GM18909 (cell line): ENCODE measurements at regions not wholly inside any gene's neighbourhood (a gene's known extent, or its start where the extent isn't known, plus 50 kb on each side); places are given as distances from the start of the nearest gene placed in this dataset.

Experiments used
- ATAC-seq: cut with Tn5 transposase; IDR thresholded peaks from one replicate; pipeline ENCODE4 v1.9.1; 2021; ENCODE audit warnings: mild to moderate bottlenecking; ENCODE audit not compliant: unreplicated experiment, poor library complexity

DNA sequence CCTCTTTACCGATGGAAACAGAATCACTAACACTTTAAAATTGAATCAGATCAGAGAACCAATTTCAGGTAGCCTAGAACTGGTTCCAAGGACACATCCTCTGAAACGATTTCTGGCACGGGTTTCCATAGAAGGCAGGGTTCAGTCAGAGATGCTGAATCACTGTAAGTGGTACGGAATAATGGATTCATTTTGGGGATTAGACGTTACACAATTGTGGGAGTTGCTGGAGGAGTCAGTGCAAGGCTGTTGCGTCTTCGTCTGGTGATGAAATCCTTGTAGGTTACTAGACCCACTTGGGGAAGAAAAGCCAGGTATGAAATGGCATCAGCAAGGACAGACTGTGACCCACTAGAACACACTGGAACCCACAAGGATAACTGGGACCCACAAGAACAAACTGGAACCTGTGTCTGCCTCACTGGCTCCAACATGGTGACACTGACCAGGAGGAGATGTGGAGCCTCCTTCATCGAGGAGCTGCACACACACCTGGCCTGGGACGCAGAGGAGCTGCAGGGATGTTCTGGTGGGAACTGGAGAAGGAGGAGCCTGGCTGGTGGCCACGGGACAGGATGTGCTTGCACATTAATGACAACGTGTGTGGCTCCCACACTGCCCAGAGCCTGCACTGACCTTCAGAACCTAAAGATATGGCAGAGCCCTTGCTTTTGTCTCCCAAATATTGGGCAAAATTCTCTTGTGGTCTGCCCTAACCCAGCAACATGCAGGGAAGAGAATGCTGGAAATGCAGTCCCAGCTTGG is 105.1 kb downstream of the TRAPPC11 start:
- no peak for ATAC-seq

DNA sequence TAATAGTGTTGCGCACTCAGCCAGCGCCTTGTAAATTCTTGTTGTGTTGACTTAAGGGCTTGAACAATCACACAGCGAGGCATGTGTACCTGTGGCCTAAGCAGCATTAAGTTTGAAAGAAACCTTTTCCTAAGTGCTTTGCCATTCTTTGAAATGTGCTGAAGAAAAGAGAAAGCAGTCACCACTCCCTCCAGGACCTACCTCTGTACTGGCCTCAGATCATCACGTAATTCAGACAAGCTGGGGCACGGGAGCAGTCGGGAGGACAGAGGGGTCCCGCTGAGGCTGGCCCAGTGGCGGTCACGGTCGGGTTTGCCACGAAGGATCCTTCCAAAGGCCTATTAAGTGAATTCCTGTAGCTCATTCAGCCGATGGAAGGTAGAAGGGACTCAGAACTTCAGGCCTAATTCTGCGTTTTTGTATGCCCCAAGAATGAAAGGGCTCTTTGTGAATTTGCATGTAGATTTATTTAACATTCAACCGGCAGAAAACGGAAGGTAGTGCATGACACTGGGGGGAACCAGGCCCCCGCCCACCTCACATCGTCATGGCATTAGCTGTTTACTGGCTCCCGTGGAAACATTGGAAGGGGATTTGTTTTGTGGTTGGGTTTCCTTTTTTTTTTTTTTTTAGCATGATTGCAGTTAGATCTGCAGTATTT is 106.3 kb downstream of the TRAPPC11 start:
- no peak for ATAC-seq

DNA sequence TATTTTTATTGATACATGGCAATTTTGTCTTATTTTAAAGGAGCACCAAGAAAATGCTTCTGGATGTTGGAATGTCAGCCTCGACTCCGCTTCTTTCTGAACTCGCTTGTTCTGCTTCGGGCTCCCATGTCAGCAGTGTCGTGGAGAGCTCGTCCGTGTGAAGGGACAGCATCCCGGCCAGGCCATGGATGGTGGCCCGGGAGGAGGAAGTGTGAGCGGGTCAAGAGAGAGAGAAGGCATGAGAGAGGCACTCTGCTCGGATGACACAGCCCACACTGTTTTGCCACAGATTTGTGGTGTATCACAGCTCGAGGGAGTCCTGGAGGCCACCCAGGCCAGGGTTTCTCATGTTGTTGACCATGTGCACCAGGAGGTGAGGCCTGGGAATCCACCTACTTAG is 107.0 kb downstream of the TRAPPC11 start:
- no peak for ATAC-seq

DNA sequence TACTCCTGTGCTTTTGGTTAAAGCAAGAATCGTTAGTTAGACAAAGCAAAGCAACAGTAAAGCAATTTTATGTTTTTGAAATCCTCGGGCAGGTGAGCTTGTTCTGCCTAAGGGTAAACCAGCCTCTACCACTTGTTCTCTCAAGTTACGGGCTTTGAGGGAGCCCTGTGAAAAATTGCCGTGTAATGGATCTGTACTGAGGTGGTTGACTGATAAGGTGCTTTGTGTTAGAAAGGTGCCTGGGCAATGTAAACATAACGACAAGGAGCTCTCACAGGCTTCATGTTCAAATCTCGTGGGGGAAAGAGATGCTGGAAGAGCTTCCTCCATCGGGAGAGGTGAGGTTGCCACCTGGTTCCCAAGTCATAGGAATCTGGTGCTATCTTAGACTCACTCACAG is 111.8 kb downstream of the TRAPPC11 start:
- ATAC-seq: no peak

DNA sequence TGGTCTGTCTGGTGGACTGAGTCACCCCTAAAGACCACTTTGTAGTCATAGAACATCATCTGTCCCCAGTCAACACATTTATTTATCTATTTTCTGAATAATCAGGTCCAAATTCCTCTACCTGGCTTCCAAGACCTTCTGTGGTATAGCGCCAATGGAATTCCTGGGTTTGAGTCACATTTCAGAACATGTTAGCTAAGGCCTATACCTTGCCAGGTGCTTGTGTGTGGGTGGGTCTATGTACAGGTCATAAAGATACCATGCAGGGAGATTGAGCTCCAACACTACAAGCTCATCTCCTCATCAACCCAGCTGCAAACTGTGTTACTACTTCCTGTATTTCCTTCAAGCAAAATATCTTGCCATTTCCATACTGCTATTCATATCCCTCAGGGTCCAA is 113.3 kb downstream of the TRAPPC11 start:
- ATAC-seq: no peak

DNA sequence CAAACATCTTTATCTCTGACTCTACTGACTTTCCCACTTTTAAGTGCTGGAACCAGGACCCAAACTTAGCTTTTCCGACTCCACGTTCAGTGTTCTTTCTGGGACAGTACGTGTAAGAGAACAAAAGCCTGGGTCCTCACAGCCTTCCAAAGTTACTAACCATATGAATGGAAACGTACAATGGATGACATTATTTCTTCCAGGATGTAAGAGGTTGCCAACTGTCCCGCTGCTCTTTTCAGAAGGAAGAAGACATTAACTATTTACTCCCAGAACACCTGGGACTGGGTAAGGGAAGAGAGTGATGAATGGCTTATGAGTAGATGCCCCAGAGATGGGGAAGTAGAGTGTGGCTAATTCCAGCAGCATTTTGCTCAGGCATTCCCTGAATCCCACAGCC is 114.7 kb downstream of the TRAPPC11 start:
- no peak for ATAC-seq

DNA sequence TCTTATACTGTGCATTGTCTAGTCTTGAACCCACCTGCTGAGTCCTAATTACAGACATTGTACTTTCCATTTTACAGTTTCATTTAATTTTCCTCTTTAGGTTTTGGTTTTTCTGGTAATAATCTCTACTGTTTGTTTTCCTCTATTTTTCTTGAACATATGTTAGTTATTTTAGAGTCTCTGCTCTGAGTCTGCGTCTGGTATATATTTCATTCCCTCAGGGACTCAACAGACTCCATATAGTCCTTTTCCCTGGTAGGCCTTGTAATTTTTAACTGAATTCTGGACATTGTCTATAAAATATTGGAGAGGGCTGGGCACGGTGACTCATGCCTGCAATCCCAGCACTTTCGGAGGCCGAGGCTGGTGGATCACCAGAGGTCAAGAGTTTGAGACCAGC is 121.8 kb upstream of the STOX2 start:
- ATAC-seq: no peak

DNA sequence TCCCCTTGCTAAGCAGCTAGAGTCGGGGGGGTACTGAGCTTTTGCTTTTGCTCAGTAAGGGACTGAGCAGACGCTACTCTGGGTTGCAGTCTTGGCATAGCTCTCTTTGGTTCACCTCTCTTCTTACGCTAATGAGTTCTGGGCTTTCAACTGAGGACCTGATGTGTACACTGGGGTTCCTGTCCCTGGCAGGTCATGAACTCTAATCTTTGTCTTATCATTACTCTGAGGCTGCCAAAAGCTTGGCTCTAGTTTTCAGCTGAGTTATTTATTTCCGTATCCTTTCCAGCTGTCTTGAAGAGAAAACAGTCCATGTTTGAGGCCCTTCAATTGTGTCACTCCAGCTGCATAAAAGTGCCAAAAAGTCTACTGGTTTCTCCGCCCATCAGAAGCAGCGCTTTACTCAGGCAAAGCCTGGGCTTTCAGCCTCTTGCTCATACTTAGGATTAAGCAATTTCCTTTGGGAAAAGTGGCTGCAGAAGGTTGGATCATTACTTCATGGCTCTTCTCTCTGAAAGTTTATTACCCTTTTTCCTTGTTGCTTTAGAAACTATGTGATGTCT is 121.0 kb upstream of the STOX2 start:
- ATAC-seq: no peak

DNA sequence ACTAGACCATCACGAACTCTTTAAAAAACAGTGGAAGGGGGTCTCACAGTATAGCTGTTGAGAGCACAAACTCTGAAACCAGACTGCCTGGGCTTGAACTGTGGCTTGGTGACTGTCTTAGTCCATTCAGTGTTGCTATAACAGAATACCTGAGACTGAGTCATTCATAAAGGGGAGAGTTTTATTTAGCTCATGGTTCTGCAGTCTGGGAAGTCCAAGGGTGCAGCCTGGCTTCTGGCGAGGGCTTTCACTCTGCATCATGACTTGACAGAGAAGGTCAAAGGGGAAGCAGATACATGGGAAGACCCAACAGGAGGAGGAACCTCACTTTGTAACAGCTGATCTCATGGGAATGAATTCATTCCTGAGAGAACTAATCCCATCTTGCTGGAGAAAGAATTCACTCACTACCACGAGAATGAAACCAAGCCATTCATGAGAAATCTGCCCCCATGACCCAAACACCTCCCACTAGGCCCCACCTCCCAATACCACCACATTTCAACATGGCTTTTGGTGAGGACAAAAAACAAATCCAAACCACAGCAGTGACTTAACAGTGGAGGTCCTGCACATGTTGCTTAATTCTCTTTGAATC is 116.7 kb upstream of the STOX2 start:
- no peak for ATAC-seq

DNA sequence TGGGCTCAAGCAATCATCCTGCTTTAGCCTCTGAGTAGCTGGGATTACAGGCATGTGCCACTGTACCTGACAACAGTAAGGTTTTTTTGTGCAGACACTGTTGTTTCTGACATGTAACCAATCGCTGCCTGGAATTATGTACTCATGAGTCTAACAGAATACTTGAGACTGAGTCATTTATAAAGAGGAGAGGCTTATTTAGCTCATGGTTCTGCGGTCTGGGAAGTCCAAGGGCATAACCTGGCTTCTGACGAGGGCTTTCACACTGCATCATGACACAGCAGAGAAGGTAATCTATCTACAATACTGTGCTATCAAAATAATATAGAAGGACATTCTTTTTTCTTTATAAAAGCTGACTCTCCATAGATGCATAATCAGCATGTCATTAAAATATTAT is 115.5 kb upstream of the STOX2 start:
- no peak for ATAC-seq

DNA sequence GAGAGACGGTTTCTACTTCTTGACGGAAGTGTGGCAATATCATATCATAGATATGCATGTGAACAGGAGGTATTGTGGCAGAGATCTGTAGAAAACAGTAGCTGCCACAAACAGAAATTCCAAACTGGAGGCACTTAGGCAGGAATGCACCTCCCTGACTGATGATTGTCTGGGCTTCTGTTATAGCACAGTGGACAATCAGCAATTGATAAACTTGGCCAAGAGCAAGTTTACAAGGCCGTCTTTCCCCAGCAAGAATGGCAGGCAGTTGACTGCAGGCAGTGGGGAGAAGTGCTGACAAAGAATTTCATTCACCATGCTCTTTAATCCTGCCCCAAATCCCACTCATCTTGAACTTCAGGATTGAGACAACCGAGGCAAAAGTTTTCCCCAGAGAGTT is 114.4 kb upstream of the STOX2 start:
- ATAC-seq: no peak

DNA sequence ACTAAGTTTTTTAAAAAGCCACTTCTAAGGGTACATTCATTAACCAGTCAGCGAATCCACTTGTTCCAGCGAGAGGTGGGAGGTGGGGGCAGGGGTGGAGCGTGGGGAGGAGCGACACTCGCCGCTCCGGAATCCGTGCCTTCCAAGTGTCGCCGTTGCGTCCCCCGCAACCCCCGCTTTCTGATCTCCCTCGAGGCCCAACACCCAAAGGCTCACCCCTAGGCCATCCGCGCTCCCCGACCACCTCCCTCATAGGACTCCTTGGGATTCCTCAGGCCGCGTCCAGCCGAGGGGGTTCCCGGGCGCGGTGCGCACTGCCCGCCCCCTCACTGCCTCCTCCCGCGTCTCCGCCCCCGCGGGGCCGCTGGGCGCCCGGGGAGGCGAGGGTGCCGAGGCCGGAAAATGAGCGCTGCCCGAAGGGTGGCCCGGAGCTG is 108.1 kb upstream of the STOX2 start:
- no peak for ATAC-seq

DNA sequence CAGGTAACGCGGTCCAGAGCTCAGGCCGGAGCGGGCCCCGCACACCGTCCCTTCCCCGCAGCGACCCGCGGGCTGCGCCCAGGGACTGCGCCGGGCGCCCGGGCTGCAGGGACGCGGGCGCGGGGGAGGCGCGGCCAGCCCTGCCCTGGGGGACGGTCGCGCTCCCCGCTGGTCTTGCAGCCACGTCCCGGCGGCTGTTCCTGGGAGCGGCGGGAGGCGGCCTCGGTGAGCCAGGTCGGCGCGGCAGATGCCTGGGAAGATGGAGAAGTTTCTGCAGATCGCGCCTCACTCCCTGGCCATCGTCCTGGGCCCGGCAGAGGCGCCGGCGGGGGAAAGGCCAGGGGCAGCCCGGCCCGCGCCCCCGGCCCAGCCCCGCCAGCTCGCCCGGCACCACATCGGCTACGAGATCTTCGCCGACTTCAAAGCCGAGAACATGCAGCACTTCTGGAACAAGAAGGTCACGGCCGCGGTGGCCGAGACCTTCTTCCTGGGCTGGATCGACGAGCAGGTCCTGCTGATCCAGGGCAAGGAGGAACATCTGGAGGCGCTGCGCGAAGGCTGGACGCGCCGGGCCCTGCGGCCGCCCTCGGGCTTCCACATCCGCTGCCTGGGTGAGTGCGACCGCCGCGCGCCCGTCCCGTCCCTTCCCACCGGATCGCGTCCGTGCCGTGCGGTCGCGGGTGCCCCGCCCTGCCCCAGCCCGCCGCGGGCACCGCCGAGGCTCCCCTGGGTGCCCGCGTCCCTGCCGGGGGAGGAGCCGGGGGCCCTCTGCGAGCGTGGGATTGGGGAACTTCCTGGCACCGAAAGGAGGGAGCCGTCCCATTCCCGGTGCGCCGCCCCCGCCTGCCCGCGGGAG is 107.4 kb upstream of the STOX2 start:
- ATAC-seq: no peak

DNA sequence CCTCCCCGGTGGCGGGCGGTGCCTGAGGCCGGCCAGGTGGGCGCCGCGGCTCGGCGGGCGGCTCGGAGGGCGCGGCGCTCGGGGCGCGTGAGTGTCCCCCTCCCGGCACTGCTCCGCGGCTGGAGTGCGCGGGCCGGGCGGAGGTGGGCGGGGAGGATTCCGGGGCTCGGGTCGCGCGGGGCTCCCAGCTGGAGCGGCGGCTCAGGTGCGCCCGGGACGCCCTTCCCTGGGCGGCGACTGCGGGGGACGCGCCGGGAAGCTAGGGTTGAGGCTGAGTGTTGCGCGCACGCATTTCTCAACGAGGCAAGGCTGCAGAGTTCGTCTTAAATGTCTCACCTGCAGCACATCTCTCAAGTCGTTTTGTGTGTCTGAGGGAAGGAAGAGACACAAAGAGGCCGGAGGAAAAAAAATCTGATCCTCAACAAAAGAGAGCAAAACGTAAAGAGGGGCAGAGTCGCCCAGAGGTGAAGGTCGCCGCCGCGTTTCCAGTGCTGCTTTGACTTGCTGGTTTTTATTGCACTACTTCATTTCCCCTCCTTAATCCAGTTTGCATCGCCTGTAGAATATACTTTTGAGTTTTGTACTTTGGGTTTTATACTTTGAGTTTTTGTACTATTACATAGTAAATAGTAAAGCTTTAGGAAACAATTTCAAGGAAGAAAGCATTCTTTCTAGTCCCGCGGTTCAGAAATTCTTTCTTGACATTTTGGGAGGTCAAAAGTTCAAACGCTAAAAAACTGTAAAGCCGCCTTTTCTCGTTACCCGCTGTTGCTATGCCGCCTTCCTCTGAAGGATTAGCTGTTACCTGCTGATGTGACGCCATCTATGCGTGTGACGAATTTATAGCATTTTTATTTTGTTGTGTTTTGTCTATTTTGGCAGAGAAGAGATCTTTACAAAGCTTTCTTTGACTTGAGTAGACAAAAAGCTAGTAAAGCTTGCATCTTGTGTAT is 106.5 kb upstream of the STOX2 start:
- ATAC-seq: no peak

DNA sequence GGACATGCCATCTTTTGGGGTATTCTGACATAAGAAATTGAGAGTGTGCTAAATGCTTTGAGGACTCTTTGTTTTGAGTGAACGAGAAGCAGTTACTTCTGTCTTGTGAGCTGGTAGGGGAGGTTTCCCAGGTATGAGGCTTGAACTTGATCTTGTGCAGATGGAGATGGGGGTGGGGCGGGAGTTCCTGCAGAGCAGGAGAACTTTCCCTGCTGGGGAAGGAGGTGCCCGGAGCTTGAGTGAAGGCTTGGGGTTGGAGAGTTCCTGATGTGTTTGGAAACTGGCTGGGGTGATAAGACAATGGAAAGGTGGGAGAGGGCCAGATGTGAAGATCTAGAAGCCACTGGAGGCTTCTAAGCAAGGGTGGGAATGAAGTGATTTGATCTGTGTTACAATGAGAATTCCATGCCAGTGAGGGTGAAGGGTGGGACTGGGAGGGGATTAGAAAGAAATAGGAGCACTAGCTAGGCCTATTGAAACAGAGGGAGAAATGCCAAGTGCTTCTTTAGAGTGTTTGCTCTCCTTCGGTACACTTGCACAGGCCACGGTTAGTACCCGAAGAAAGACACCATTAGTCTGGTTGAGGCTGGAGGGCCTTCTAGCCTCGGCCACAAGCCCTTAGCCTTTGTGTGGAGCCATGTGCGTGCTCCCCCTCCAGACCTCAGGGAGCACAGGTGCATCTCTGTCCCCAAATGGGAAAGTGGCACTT is 103.5 kb upstream of the STOX2 start:
- ATAC-seq: no peak

DNA sequence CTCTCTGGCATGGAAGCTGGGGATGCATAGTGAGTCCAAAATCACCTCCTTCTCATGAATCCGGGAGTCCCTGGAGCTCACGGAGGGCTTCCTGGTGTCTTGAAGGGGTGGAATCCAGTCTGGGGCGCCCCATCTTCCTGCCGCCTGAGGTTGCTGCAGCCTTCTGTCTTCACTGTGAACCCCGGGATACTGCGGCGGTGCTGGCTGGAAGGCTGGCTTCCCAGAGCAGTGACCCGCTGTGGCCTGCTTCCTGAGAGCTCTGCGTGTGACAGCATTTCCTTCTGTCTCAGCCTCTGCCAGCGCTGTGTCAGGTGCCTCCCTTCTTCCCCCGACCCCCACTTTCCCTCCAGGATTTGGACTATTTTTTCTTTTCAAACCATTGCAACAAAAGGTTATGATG is 98.8 kb upstream of the STOX2 start:
- no peak for ATAC-seq

DNA sequence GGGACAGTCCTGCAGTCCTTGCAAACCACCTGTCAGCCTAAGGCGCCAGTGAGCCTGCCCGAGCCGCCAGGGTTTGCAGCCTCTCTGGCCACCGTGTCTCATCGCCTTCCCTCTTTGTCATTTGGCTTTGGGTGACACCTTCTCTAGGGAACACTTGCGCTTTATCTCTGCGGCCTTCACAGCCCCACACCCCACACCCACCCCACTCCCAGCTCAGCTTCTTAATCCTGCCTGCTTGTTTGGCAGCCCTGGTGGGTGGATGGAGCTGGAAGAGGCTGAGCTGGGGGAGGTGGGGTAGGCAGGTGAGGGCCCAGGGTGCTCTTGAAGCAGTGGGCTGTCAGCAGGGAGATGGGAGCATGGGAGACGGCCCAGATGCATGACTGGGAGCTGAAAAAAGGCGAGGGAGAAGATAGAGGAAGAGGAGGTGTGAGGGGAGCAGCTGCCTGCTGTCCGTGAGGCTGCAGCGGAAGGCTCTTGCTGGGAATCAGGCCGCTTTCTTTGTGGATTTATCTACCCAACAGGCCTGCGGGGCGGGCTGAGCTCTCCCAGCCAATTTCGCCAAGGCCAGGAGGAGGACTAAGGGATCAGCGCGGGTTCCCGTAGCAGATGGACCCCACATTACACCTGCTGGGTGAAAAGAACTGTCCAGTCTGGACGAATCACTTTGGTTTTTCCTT is 97.5 kb upstream of the STOX2 start:
- no peak for ATAC-seq

DNA sequence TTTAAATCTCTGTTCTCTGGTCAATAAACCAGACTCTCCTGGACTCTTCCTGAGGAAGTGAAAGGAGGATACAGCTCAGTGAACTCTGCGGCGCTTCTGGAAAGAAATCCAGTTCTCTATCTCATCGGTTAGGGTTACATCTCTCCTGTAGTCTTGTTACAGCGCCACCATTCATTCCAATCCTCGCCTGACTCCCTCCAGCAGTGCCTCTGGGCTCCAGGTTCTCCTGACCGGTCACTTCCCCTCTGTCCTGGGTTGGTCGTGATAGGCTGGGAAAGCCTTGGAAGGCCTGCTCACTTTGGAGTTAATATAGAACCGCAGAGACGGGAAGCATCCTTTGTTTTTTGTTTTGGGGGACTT is 97.0 kb upstream of the STOX2 start:
- ATAC-seq: no peak
